ENCODE measurements at regions not wholly inside any gene's neighbourhood (a gene's known extent, or its start where the extent isn't known, plus 50 kb on each side); places are given as distances from the start of the nearest gene placed in this dataset.

GRCh38 chr5:164277720-164278119, 772.3 kb downstream of the MAT2B start:
- H3K4me1 Mint-ChIP-seq (ENCODE audit: low read depth) = no peaks in the 10 kb centered on the region
- H3K4me3 Mint-ChIP-seq = no peak overlapping the region
- H3K27ac Mint-ChIP-seq = no peak overlapping the region
- no peaks in the 10 kb centered on the region for H3K9me3 Mint-ChIP-seq
- intact Hi-C loops (cut with micrococcal nuclease) = no loop called here
- H3K27me3 Mint-ChIP-seq = no peaks in the 10 kb centered on the region
- no peaks in the 10 kb centered on the region for H3K36me3 Mint-ChIP-seq (ENCODE audit: low read depth)

DNA sequence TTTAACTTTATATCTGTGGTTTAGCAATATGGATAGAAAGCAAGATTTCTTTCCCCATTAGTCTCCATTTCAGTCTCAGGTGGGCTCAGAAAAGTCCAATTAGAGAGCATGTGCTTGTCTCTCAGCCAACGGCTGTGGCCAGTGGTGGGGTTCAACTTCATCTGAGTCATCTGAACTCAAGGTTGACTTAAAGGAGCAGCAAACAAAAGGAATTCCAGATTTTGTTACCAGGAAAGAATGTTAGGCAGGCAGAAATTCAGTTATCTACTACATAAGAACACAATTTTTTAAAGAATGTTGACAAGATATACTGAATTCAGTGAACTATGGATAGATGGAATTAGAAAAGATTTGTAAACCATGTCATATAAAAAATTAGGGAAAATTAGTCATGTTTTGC, 784.1 kb downstream of the MAT2B start:
- Mint-ChIP-seq H3K36me3 (ENCODE audit: low read depth) (no peaks in the 10 kb centered on the region), H3K4me3 (no peak overlapping the region), H3K27ac (no peak overlapping the region), H3K9me3 (peaks cover 29% of the 10 kb centered on the region), H3K4me1 (ENCODE audit: low read depth) (no peaks in the 10 kb centered on the region), H3K27me3 (no peaks in the 10 kb centered on the region)
- intact Hi-C loops (cut with micrococcal nuclease) = no loop called here

- H3K27me3 Mint-ChIP-seq = no peaks in the 10 kb centered on the region
- H3K9me3 Mint-ChIP-seq = peaks cover 9% of the 10 kb centered on the region
- intact Hi-C loops (cut with micrococcal nuclease) = no loop called here
- H3K4me3 Mint-ChIP-seq = no peak overlapping the region
- no peak overlapping the region for H3K27ac Mint-ChIP-seq
- no peaks in the 10 kb centered on the region for H3K36me3 Mint-ChIP-seq (ENCODE audit: low read depth)
- no peaks in the 10 kb centered on the region for H3K4me1 Mint-ChIP-seq (ENCODE audit: low read depth)
Observed at GRCh38 chr5:164296603-164297080, 791.2 kb downstream of the MAT2B start.

- H3K9me3 Mint-ChIP-seq = peaks cover 9% of the 10 kb centered on the region
- no peak overlapping the region for H3K27ac Mint-ChIP-seq
- no peaks in the 10 kb centered on the region for H3K36me3 Mint-ChIP-seq (ENCODE audit: low read depth)
- no peak overlapping the region for H3K4me3 Mint-ChIP-seq
- H3K27me3 Mint-ChIP-seq = no peaks in the 10 kb centered on the region
- H3K4me1 Mint-ChIP-seq (ENCODE audit: low read depth) = no peaks in the 10 kb centered on the region
- intact Hi-C loops (cut with micrococcal nuclease) = no loop called here
Observed at GRCh38 chr5:164298165-164298564, 792.7 kb downstream of the MAT2B start.

DNA sequence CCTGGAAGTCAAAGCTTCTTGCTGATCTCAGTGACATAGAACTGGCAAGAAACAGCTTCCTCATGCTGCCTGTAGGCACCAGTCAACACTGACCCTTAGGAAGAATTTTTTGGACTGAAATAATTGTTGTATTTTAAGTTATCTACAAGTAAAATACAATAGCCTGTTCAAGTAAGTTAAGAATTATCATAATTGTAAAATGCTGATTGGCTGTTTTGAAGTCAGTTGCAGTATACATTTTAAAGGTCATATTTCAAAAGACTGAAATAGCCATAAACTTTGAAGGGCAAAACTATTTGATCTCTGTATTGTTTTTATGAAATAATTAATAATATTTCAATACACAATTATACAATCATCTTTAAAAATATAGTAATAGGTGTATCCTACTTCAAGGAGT, 794.9 kb downstream of the MAT2B start:
- H3K27me3 Mint-ChIP-seq = no peaks in the 10 kb centered on the region
- no peaks in the 10 kb centered on the region for H3K36me3 Mint-ChIP-seq (ENCODE audit: low read depth)
- no peak overlapping the region for H3K4me3 Mint-ChIP-seq
- no peaks in the 10 kb centered on the region for H3K4me1 Mint-ChIP-seq (ENCODE audit: low read depth)
- H3K9me3 Mint-ChIP-seq = no peaks in the 10 kb centered on the region
- intact Hi-C loops (cut with micrococcal nuclease) = no loop called here
- H3K27ac Mint-ChIP-seq = no peak overlapping the region

DNA sequence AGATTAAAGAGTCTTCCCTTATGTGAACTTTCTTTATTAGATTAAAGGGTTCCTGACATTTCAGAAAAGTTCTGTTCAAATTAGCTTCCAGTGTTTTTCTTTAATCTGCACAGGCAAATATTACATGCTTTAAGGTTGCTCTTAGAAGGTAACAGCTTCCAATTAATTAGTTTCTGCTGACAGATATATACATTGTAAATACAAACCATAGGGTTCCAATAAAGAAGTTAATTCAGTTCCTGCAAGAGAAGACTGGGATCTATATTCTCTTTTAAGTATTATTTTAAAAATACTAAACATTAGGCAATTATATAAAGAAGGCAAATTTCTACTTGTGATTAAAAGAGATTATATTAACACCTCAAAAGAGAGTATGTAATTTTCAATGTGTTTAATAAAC, 795.7 kb downstream of the MAT2B start:
- Mint-ChIP-seq H3K4me3 (no peak overlapping the region), H3K36me3 (ENCODE audit: low read depth) (no peaks in the 10 kb centered on the region), H3K27ac (no peak overlapping the region), H3K9me3 (peaks cover 2% of the 10 kb centered on the region), H3K4me1 (ENCODE audit: low read depth) (no peaks in the 10 kb centered on the region), H3K27me3 (no peaks in the 10 kb centered on the region)
- intact Hi-C loops (cut with micrococcal nuclease) = no loop called here

- intact Hi-C loops (cut with micrococcal nuclease) = no loop called here
- Mint-ChIP-seq H3K36me3 (ENCODE audit: low read depth) (no peaks in the 10 kb centered on the region), H3K9me3 (peaks cover 8% of the 10 kb centered on the region), H3K4me1 (ENCODE audit: low read depth) (no peaks in the 10 kb centered on the region), H3K4me3 (no peak overlapping the region), H3K27ac (no peak overlapping the region), H3K27me3 (no peaks in the 10 kb centered on the region)
Observed at GRCh38 chr5:164301708-164302107, 796.3 kb downstream of the MAT2B start.

DNA sequence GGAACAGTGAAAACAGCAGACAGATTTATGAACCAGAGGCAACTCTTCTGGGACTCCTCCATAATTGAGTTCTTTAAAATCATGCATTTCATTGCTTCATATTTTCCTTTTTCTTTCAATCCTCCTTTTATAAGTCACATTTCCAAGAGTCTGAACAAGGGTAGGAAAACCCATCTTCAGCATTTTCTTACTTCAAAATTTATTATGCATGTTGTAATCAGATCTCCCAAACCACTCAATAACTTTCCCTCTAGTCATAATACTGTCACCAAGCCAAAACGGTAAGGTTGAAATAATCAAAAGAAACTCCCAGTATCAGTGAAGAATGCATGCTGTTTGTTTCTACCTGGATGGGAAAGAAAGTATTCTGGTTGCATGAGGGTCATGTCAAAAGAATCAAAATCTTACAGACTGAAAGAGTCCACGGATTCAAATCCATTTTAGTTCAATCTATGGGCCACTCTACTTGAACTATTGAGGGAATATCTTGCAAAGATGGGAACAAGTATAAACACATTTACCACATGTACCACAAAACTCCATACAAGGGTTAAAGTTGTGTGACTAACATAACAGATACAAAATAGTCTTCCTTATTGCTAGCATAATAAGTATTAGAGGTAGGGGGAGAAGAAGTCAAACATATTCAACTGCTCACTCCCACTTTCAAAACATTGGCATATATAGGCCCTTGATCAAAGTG, 797.3 kb downstream of the MAT2B start:
- Mint-ChIP-seq H3K4me1 (ENCODE audit: low read depth) (no peaks in the 10 kb centered on the region), H3K27me3 (no peaks in the 10 kb centered on the region), H3K4me3 (no peak overlapping the region), H3K36me3 (ENCODE audit: low read depth) (no peaks in the 10 kb centered on the region), H3K9me3 (peaks cover 10% of the 10 kb centered on the region), H3K27ac (no peak overlapping the region)
- intact Hi-C loops (cut with micrococcal nuclease) = no loop called here

DNA sequence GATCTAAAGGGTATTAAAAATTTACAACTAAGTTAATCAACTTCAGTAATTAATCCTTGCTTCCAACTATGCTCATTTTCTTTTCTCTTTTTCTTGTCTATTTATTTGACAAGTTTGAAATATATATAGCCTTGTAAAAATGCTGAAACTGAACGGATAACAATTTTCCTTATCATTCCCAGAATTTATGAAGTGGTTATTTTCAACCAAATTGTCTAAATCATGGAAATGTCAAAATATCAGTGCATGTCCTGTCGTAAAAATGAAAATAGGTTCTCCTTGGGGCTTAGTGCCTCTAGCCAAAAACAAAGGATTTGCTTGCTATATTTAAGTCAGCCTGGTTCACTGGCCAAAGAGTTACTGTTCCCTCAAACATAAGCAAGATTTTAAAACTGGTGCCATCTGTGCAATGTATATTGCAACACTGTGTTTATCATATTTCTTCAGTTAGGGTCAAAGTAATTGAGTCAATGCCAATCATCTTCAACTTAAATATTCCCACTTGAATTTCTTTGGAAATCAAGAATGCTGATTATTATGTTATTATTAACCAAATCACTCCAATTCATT, 798.3 kb downstream of the MAT2B start:
- Mint-ChIP-seq H3K4me3 (no peak overlapping the region), H3K27me3 (no peaks in the 10 kb centered on the region), H3K9me3 (peaks cover 10% of the 10 kb centered on the region), H3K36me3 (ENCODE audit: low read depth) (no peaks in the 10 kb centered on the region), H3K4me1 (ENCODE audit: low read depth) (no peaks in the 10 kb centered on the region), H3K27ac (no peak overlapping the region)
- intact Hi-C loops (cut with micrococcal nuclease) = no loop called here

DNA sequence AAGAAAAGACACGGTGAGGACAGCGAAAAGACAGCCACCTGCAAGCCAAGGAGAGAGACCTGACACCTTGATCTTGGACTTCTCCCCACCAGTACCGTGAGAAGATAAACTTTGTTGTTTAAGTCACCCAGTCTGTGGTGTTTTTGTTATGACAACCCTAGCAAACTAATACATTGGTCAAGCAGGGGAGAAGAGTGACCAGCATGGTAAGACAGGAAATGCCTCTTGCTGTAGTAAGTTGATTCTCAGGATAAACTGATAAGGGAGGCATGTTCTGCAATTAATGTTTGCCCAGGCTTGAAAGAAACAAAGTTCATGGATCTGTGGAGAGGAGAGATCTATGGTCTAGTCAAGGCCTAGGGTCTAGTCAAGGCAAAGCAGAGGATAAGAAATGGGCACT, 801.2 kb downstream of the MAT2B start:
- Mint-ChIP-seq H3K36me3 (ENCODE audit: low read depth) (no peaks in the 10 kb centered on the region), H3K27ac (no peak overlapping the region), H3K4me1 (ENCODE audit: low read depth) (no peaks in the 10 kb centered on the region), H3K9me3 (peaks cover 10% of the 10 kb centered on the region), H3K27me3 (no peaks in the 10 kb centered on the region), H3K4me3 (no peak overlapping the region)
- intact Hi-C loops (cut with micrococcal nuclease) = no loop called here

- Mint-ChIP-seq H3K27ac (no peak overlapping the region), H3K4me1 (ENCODE audit: low read depth) (no peaks in the 10 kb centered on the region), H3K36me3 (ENCODE audit: low read depth) (no peaks in the 10 kb centered on the region), H3K27me3 (no peaks in the 10 kb centered on the region), H3K9me3 (no peaks in the 10 kb centered on the region), H3K4me3 (no peak overlapping the region)
- intact Hi-C loops (cut with micrococcal nuclease) = no loop called here
Observed at GRCh38 chr5:164312801-164313200, 807.4 kb downstream of the MAT2B start.

DNA sequence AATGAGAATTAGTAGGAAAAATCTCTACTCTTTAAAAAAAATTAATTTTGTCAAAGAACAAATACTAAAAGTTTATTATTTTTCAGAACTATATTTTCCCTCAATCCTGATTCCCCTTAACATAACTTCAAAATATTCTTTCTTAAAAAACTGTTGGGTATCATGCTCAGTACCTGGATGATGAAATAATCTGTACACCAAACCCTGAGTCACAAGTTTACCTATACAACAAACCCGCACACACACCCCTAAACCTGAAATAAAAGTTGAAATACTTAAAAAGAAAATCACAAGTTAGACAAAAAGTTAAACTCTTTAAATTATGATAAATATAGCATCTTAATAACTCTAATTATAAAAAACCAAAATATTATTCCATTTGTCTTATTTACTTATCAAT, 812.3 kb downstream of the MAT2B start:
- Mint-ChIP-seq H3K9me3 (no peaks in the 10 kb centered on the region), H3K4me3 (no peak overlapping the region), H3K27me3 (no peaks in the 10 kb centered on the region), H3K36me3 (ENCODE audit: low read depth) (no peaks in the 10 kb centered on the region), H3K4me1 (ENCODE audit: low read depth) (no peaks in the 10 kb centered on the region), H3K27ac (no peak overlapping the region)
- intact Hi-C loops (cut with micrococcal nuclease) = no loop called here

DNA sequence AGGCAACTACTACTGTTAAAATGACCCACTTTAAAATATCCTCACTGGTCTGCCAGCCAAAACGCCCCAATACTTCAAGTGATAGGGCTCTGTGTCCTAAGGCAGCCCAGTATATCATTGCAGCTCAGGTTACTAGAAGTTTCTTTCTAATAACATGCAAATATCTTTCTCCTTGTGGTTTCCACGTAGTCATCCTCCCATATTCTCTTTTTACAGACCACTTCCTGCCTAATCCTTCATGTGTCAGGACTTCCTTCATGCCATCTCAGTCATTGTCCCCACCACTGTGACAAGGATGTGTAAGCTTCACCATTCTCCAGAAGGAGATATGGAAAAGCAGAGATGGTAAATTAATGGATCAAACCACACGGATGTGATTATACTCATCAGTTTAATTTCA, 813.7 kb downstream of the MAT2B start:
- H3K27ac Mint-ChIP-seq = no peak overlapping the region
- no peak overlapping the region for H3K4me3 Mint-ChIP-seq
- no peaks in the 10 kb centered on the region for H3K36me3 Mint-ChIP-seq (ENCODE audit: low read depth)
- no peaks in the 10 kb centered on the region for H3K27me3 Mint-ChIP-seq
- no peaks in the 10 kb centered on the region for H3K4me1 Mint-ChIP-seq (ENCODE audit: low read depth)
- intact Hi-C loops (cut with micrococcal nuclease) = no loop called here
- H3K9me3 Mint-ChIP-seq = no peaks in the 10 kb centered on the region

- intact Hi-C loops (cut with micrococcal nuclease) = no loop called here
- H3K27me3 Mint-ChIP-seq = no peaks in the 10 kb centered on the region
- H3K27ac Mint-ChIP-seq = no peak overlapping the region
- no peaks in the 10 kb centered on the region for H3K4me1 Mint-ChIP-seq (ENCODE audit: low read depth)
- H3K9me3 Mint-ChIP-seq = peaks cover 28% of the 10 kb centered on the region
- no peak overlapping the region for H3K4me3 Mint-ChIP-seq
- no peaks in the 10 kb centered on the region for H3K36me3 Mint-ChIP-seq (ENCODE audit: low read depth)
Observed at GRCh38 chr5:164324239-164324638, 818.8 kb downstream of the MAT2B start.

DNA sequence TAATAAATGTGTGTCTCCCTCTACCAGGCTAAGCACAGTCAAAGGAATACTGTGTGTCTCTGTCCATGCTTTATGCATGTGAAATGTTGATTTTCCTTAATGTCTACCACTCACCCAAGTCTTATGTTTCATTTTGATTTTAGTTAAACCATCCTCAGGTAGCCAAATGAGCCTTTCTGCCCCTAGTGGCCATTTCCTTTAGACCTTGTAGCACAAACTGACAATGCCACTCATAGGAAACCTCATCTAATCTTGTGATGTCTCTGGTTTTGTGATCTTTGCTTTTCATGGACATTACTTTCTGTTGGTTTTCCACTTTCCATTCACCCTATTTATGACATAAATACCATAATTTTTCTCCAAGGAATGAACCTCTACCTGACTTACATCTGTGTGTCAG, 820.8 kb downstream of the MAT2B start:
- H3K4me1 Mint-ChIP-seq (ENCODE audit: low read depth) = no peaks in the 10 kb centered on the region

More for the DNA sequence above, 820.8 kb downstream of the MAT2B start:
- Mint-ChIP-seq H3K4me3 (no peak overlapping the region), H3K27me3 (no peaks in the 10 kb centered on the region), H3K27ac (no peak overlapping the region), H3K9me3 (peaks cover 28% of the 10 kb centered on the region), H3K36me3 (ENCODE audit: low read depth) (no peaks in the 10 kb centered on the region)
- intact Hi-C loops (cut with micrococcal nuclease) = no loop called here

Data from dendritic cell treated with granulocyte-macrophage colony-stimulating factor and Interleukin-4, amounts not matched to agents 40 ng/mL and 50 ng/mL, for 4 days (primary cell).